ENCODE measurements at regions not wholly inside any gene's neighbourhood (a gene's known extent, or its start where the extent isn't known, plus 50 kb on each side); places are given as distances from the start of the nearest gene placed in this dataset.
"Not testable (repeated sequence)": the region's sequence is repeated elsewhere in the genome, so short reads cannot be mapped to it uniquely, and the experiment has no call there.

DNA sequence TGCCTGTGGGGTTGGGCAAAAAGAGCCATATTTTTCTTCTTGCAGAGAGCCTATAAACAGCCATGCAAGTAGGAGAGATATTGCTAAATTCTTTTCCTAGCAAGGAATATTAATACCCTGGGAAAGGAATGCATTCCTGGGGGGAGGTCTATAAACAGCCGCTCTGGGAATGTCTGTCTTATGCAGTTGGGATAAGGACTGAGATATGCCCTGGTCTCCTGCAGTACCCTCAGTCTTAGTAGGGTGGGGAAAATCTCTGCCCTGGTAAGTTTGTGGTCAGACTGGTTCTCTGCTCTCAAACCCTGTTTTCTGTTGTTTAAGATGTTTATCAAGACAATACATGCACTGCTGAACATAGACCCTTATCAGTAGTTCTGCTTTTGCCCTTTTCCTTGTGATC lies 508.3 kb downstream of the IRS1 start:
- TF ChIP-seq YY1 (IDR thresholded peaks at IDR 0.05; ENCODE audit: insufficient read depth, insufficient read length); ZNF274 (IDR thresholded peaks at IDR 0.05; ENCODE audit: low read depth, low read length): not testable (repeated sequence)
